ENCODE measurements at regions not wholly inside any gene's neighbourhood (a gene's known extent, or its start where the extent isn't known, plus 50 kb on each side); places are given as distances from the start of the nearest gene placed in this dataset.

- no peak overlapping the region for H2AFZ ChIP-seq (ENCODE audit: insufficient read depth, low read depth, low read length, poor library complexity, severe bottlenecking)
- Mint-ChIP-seq H3K4me3 (no peak overlapping the region), H3K27me3 (no peaks in the 10 kb centered on the region), H3K4me1 (peaks cover 48% of the 10 kb centered on the region), H3K27ac (peak overlapping the region; percentile 47), H3K9me3 (ENCODE audit: insufficient read depth) (no peaks in the 10 kb centered on the region)
- POLR2A ChIA-PET, result no interaction called here
- no peak overlapping the region for H3K9ac ChIP-seq (ENCODE audit: low read length)
- H3K4me3 ChIP-seq (ENCODE audit: control extremely low read depth in 1 of 5, extremely low read depth in 1 of 5, insufficient read depth in 1 of 5, low read depth in 2 of 5, low read length in 4 of 5), result no peak overlapping the region
- no peak for TF ChIP-seq EZH2 (IDR thresholded peaks at IDR 0.05; ENCODE audit: borderline replicate concordance, insufficient read depth, low read depth, low read length, poor library complexity, severe bottlenecking)
- TF ChIP-seq CTCF (IDR thresholded peaks at IDR 0.05), result peak; percentile 31
- peaks cover 14% of the 10 kb centered on the region for H3K79me2 ChIP-seq (ENCODE audit: control insufficient read depth, insufficient read depth, low read length)
- peaks cover 15% of the 10 kb centered on the region for H4K20me1 ChIP-seq (ENCODE audit: control insufficient read depth, insufficient read depth, low read length, poor library complexity, severe bottlenecking)
- DNase-seq (no peak), ATAC-seq (ENCODE audit: low read depth) (no peak)
- H3K27me3 ChIP-seq (replicated peaks in 1 of 4; ENCODE audit: control extremely low read depth in 1 of 4, control insufficient read depth in 3 of 4, insufficient read depth in 4 of 4, low read length in 3 of 4), result no peaks in the 10 kb centered on the region
- peaks cover 11 to 15% of the 10 kb centered on the region in 2 donors for H3K4me1 ChIP-seq (ENCODE audit: control insufficient read depth in 2 of 2, insufficient read depth in 2 of 2, low read length in 2 of 2)
- H3K9me3 ChIP-seq (ENCODE audit: control extremely low read depth in 1 of 3, control insufficient read depth in 2 of 3, insufficient read depth in 1 of 3, low read length in 2 of 3), result no peaks in the 10 kb centered on the region
- H3K4me2 ChIP-seq (replicated peaks; ENCODE audit: low read depth, low read length, poor library complexity, severe bottlenecking), result no peak overlapping the region
- 63% methylated on average over 3 of the region's 6 CpGs for WGBS (ENCODE audit: insufficient coverage)
- CTCF ChIA-PET, result interaction anchor here (1.0 to 10.3 kb wide), 5 partner anchors 12 to 1382 kb away, joined by 3 to 232 read pairs (median 4); no protein-coding TSS in a partner anchor
- H3K36me3 ChIP-seq (replicated peaks in 1 of 2; ENCODE audit: control extremely low read depth in 1 of 2, control insufficient read depth in 1 of 2, extremely low read depth in 1 of 2, insufficient read depth in 2 of 2, low read length in 1 of 2), result peaks cover 4 to 5% of the 10 kb centered on the region in 2 experiments
- no peak overlapping the region for H3K27ac ChIP-seq (ENCODE audit: low read length in 2 of 2)
- intact Hi-C loops (cut with micrococcal nuclease), result loop anchor here (5.0 to 10.0 kb wide), 4 partner anchors 318 to 1869 kb away; partner anchors contain the start of genes PGM1 and RAVER2
These were observed 85.0 kb upstream of the AK4 start for GRCh38 chr1:65063025-65063424.

GRCh38 chr1:65064981-65065380 is 83.0 kb upstream of the AK4 start:
- DNase-seq, result no peak
- Histone ChIP-seq H4K20me1 (ENCODE audit: control insufficient read depth, insufficient read depth, low read length, poor library complexity, severe bottlenecking) (peaks cover 11% of the 10 kb centered on the region), H3K4me3 (ENCODE audit: control extremely low read depth in 1 of 5, extremely low read depth in 1 of 5, insufficient read depth in 1 of 5, low read depth in 2 of 5, low read length in 4 of 5) (peak overlapping the region in 1 of 5 experiments; percentile 68), H3K79me2 (ENCODE audit: control insufficient read depth, insufficient read depth, low read length) (peaks cover 13% of the 10 kb centered on the region), H3K9ac (ENCODE audit: low read length) (no peak overlapping the region), H3K27ac (ENCODE audit: low read length in 2 of 2) (peak overlapping the region in 1 of 2 donors; percentile 85), H3K9me3 (ENCODE audit: control extremely low read depth in 1 of 3, control insufficient read depth in 2 of 3, insufficient read depth in 1 of 3, low read length in 2 of 3) (no peaks in the 10 kb centered on the region), H3K36me3 (replicated peaks in 1 of 2; ENCODE audit: control extremely low read depth in 1 of 2, control insufficient read depth in 1 of 2, extremely low read depth in 1 of 2, insufficient read depth in 2 of 2, low read length in 1 of 2) (no peaks in the 10 kb centered on the region), H3K4me2 (replicated peaks; ENCODE audit: low read depth, low read length, poor library complexity, severe bottlenecking) (peak overlapping the region; percentile 82), H3K4me1 (ENCODE audit: control insufficient read depth in 2 of 2, insufficient read depth in 2 of 2, low read length in 2 of 2) (peaks cover 21 to 25% of the 10 kb centered on the region in 2 donors), H2AFZ (ENCODE audit: insufficient read depth, low read depth, low read length, poor library complexity, severe bottlenecking) (no peak overlapping the region), H3K27me3 (replicated peaks in 1 of 4; ENCODE audit: control extremely low read depth in 1 of 4, control insufficient read depth in 3 of 4, insufficient read depth in 4 of 4, low read length in 3 of 4) (no peaks in the 10 kb centered on the region)
- TF ChIP-seq CTCF (IDR thresholded peaks at IDR 0.05) (no peak), EZH2 (IDR thresholded peaks at IDR 0.05; ENCODE audit: borderline replicate concordance, insufficient read depth, low read depth, low read length, poor library complexity, severe bottlenecking) (no peak)
- CTCF ChIA-PET, result interaction anchor here (1.2 to 10.3 kb wide), 6 partner anchors 10 to 622 kb away, joined by 4 to 232 read pairs (median 6); no protein-coding TSS in a partner anchor
- Mint-ChIP-seq H3K27me3 (no peaks in the 10 kb centered on the region), H3K9me3 (ENCODE audit: insufficient read depth) (no peaks in the 10 kb centered on the region), H3K4me1 (peaks cover 57% of the 10 kb centered on the region), H3K4me3 (peak overlapping the region; percentile 97), H3K27ac (peak overlapping the region; percentile 98)
- intact Hi-C loops (cut with micrococcal nuclease), result loop anchor here (5.0 to 10.0 kb wide), 6 partner anchors 187 to 1987 kb away; partner anchors contain the start of genes PGM1, RAVER2 and SLC35D1
- POLR2A ChIA-PET, result no interaction called here
- ATAC-seq (ENCODE audit: low read depth), result no peak
